GM23248 (cell line): ENCODE measurements at regions not wholly inside any gene's neighbourhood (a gene's known extent, or its start where the extent isn't known, plus 50 kb on each side); places are given as distances from the start of the nearest gene placed in this dataset.
"Not testable (repeated sequence)": the region's sequence is repeated elsewhere in the genome, so short reads cannot be mapped to it uniquely, and the experiment has no call there.

Source experiments
- DNase-seq: peaks from one replicate; pipeline ENCODE4 v3.0.0-alpha.2; 2015
- H2AFZ ChIP-seq: fragments of 200-600 bp; sonication (generic); 2 replicates; pipeline ENCODE4 v1.6.1; 2016; ENCODE audit warnings: antibody characterized with exemption
- H3F3A ChIP-seq: fragments of 200-600 bp; sonication (generic); 2 replicates; pipeline ENCODE4 v1.6.1; 2016; ENCODE audit warnings: mild to moderate bottlenecking, antibody characterized with exemption, mixed run types; ENCODE audit not compliant: insufficient read depth
- H3K27ac ChIP-seq: fragments of 200-600 bp; sonication (generic); 2 replicates; pipeline ENCODE4 v1.5.1; 2016; ENCODE audit warnings: mild to moderate bottlenecking
- H3K27me3 ChIP-seq: fragments of 200-600 bp; sonication (generic); replicated peaks from 2 replicates; pipeline ENCODE4 v1.6.1; 2016; ENCODE audit warnings: mild to moderate bottlenecking; ENCODE audit not compliant: insufficient read depth
- H3K36me3 ChIP-seq: fragments of 200-600 bp; sonication (generic); 2 replicates; pipeline ENCODE4 v1.6.1; 2016; ENCODE audit warnings: low read depth, mild to moderate bottlenecking
- H3K4me1 ChIP-seq: fragments of 200-600 bp; sonication (generic); 2 replicates; pipeline ENCODE4 v1.6.1; 2016; ENCODE audit warnings: mild to moderate bottlenecking; ENCODE audit not compliant: insufficient read depth
- H3K4me2 ChIP-seq: fragments of 200-600 bp; sonication (generic); one replicate; pipeline ENCODE4 v1.6.1; 2016; ENCODE audit warnings: mild to moderate bottlenecking; ENCODE audit not compliant: unreplicated experiment
- H3K4me3 ChIP-seq: fragments of 200-600 bp; sonication (generic); 2 replicates; pipeline ENCODE4 v1.5.1; 2016; ENCODE audit warnings: mild to moderate bottlenecking
- H3K79me2 ChIP-seq: fragments of 200-600 bp; sonication (generic); 2 replicates; pipeline ENCODE4 v1.6.1; 2016; ENCODE audit warnings: mild to moderate bottlenecking; ENCODE audit not compliant: insufficient read depth
- H3K9ac ChIP-seq: fragments of 200-600 bp; sonication (generic); 2 replicates; pipeline ENCODE4 v1.6.1; 2016; ENCODE audit warnings: mild to moderate bottlenecking
- H3K9me2 ChIP-seq: fragments of 200-600 bp; sonication (generic); 2 replicates; pipeline ENCODE4 v1.6.1; 2016; ENCODE audit warnings: mixed run types, mild to moderate bottlenecking, moderate library complexity; ENCODE audit not compliant: insufficient read depth
- H3K9me3 ChIP-seq: fragments of 200-600 bp; sonication (generic); one replicate; pipeline ENCODE4 v1.6.1; 2017; ENCODE audit warnings: low read depth
- H4K20me1 ChIP-seq: fragments of 200-600 bp; sonication (generic); 2 replicates; pipeline ENCODE4 v1.6.0; 2016; ENCODE audit not compliant: insufficient read depth
- EZH2 ChIP-seq: fragments of 200-600 bp; sonication (generic); IDR thresholded peaks from 2 replicates; pipeline ENCODE4 v1.6.1; 2018; ENCODE audit warnings: antibody characterized with exemption, mild to moderate bottlenecking; ENCODE audit not compliant: insufficient read depth, poor library complexity, severe bottlenecking
- EZH2phosphoT487 ChIP-seq: fragments of 200-600 bp; sonication (generic); IDR thresholded peaks from 2 replicates; pipeline ENCODE4 v1.6.1; 2018; ENCODE audit warnings: antibody characterized with exemption, moderate library complexity, mild to moderate bottlenecking, low read depth; ENCODE audit not compliant: insufficient read depth
- WGBS, 2 experiments: methylation state at CpG; one replicate each; pipeline ENCODE4 v1.1.6; 2015 to 2017; ENCODE audit warnings: low lambda C conversion rate in 2 of 2, low coverage in 1 of 2; ENCODE audit errors: missing lambda C conversion rate in 2 of 2; 5-methylcytosine and 5-hydroxymethylcytosine counted together
- in situ Hi-C: fragments of 300-500 bp; cut with MboI; formaldehyde crosslinking; loops from 2 replicates; pipeline ENCODE4 v1.15.0; 2020

DNA sequence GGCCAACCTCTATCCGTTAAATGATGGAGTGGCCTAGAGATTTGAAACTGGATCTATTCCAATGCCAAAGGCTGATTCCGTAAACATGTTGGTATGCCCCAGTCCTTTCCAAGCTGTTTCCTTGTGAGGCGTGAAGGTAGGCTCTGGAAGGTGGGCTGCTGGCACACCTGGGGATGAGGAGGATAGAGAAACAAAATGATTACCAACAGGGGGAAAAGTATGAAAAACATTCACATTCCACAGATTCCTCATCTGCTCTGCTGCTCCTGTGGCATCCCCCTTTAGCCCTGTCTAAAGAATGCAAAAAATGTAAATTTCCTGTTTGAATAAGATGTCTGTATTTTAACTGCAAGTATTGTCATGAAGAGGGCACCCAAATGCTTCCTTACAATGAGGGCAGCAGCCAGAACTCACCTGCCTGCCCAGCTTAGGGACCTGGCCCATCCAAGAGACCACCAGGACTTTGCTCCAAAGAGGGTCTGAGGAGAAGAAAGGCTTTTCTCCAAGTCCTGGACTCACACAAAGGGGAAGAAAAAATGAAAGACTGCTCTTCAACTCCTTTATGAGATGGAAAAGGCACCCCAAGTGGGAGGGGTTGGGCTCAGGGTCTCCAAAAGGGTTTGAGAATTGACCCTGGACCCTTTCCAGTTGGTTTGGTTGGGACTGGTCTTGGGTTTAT lies 132.3 kb upstream of the PELI1 start:
- Histone ChIP-seq H3K36me3 (no peaks in the 10 kb centered on the region), H3K9ac (no peak overlapping the region), H2AFZ (no peak overlapping the region), H3K9me3 (no peaks in the 10 kb centered on the region), H3K4me3 (no peak overlapping the region), H3K27me3 (no peaks in the 10 kb centered on the region), H3F3A (peaks cover 34% of the 10 kb centered on the region), H4K20me1 (no peaks in the 10 kb centered on the region), H3K79me2 (no peaks in the 10 kb centered on the region), H3K4me1 (peaks cover 38% of the 10 kb centered on the region), H3K9me2 (no peaks in the 10 kb centered on the region), H3K4me2 (peak overlapping the region; percentile 61), H3K27ac (no peak overlapping the region)
- 91 to 98% methylated on average over 3 of the region's 3 CpGs for WGBS, 2 experiments
- in situ Hi-C loops: no loop called here
- TF ChIP-seq EZH2phosphoT487 (no peak), EZH2 (no peak)
- peak; percentile 25 for DNase-seq

GRCh38 chr2:64277101-64277849 lies 133.1 kb upstream of the PELI1 start:
- peaks cover 36% of the 10 kb centered on the region for H3K4me1 ChIP-seq
- no peaks in the 10 kb centered on the region for H4K20me1 ChIP-seq
- no peak overlapping the region for H3K9ac ChIP-seq
- WGBS, 2 experiments: 92 to 95% methylated on average over 9 of the region's 9 CpGs
- no peak overlapping the region for H2AFZ ChIP-seq
- peak overlapping the region; percentile 61 for H3K4me2 ChIP-seq
- peaks cover 30% of the 10 kb centered on the region for H3F3A ChIP-seq
- in situ Hi-C loops: no loop called here
- no peaks in the 10 kb centered on the region for H3K9me2 ChIP-seq
- H3K27me3 ChIP-seq: no peaks in the 10 kb centered on the region
- H3K79me2 ChIP-seq: no peaks in the 10 kb centered on the region
- no peak overlapping the region for H3K27ac ChIP-seq
- H3K36me3 ChIP-seq: no peaks in the 10 kb centered on the region
- no peak for TF ChIP-seq EZH2
- TF ChIP-seq EZH2phosphoT487: no peak
- no peak overlapping the region for H3K4me3 ChIP-seq
- H3K9me3 ChIP-seq: no peaks in the 10 kb centered on the region
- DNase-seq: peak; percentile 26

GRCh38 chr2:64280812-64281211 lies 136.6 kb upstream of the PELI1 start:
- in situ Hi-C loops, H4K20me1 ChIP-seq: not testable (repeated sequence)

GRCh38 chr2:64283006-64283570 lies 138.9 kb upstream of the PELI1 start:
- no peak overlapping the region for H3K4me2 ChIP-seq
- H3K9me3 ChIP-seq: no peaks in the 10 kb centered on the region
- H3F3A ChIP-seq: peaks cover 15% of the 10 kb centered on the region
- H3K27me3 ChIP-seq: no peaks in the 10 kb centered on the region
- H3K9ac ChIP-seq: no peak overlapping the region
- H3K4me3 ChIP-seq: no peak overlapping the region
- H3K79me2 ChIP-seq: no peaks in the 10 kb centered on the region
- TF ChIP-seq EZH2 (no peak), EZH2phosphoT487 (no peak)
- no peaks in the 10 kb centered on the region for H4K20me1 ChIP-seq
- H3K27ac ChIP-seq: no peak overlapping the region
- H2AFZ ChIP-seq: no peak overlapping the region
- H3K4me1 ChIP-seq: peaks cover 21% of the 10 kb centered on the region
- WGBS, 2 experiments: 94 to 97% methylated on average over 5 of the region's 5 CpGs
- no peak for DNase-seq
- H3K36me3 ChIP-seq: no peaks in the 10 kb centered on the region
- H3K9me2 ChIP-seq: no peaks in the 10 kb centered on the region
- in situ Hi-C loops: no loop called here

More at GRCh38 chr2:64280812-64281211, 136.6 kb upstream of the PELI1 start:
- 63 to 78% methylated on average over 1 to 2 of the region's 2 CpGs for WGBS, 2 experiments
- H3K27ac ChIP-seq, H2AFZ ChIP-seq, H3K9me3 ChIP-seq, H3F3A ChIP-seq, H3K9me2 ChIP-seq, H3K4me2 ChIP-seq, H3K4me3 ChIP-seq, H3K36me3 ChIP-seq, DNase-seq, H3K9ac ChIP-seq, H3K27me3 ChIP-seq, H3K79me2 ChIP-seq: not testable (repeated sequence)
- H3K4me1 ChIP-seq: peaks cover 29% of the 10 kb centered on the region
